Cardiac muscle cell (in vitro differentiated cells and primary cell): ENCODE measurements at regions not wholly inside any gene's neighbourhood (a gene's known extent, or its start where the extent isn't known, plus 50 kb on each side); places are given as distances from the start of the nearest gene placed in this dataset.

ENCODE experiments used
- DNase-seq, 2 donors: peaks; one replicate each; pipeline versions ENCODE4 v3.0.0 to v3.0.0-alpha.2; 2010 to 2017; ENCODE audit warnings: low read depth in 1 of 2, low spot score in 1 of 2
- H3K27ac ChIP-seq: fragments of 200-600 bp; sonication (generic); 2 replicates; pipeline ENCODE4 v1.5.1; 2016
- H3K27me3 ChIP-seq: fragments of 200-600 bp; sonication (generic); 2 replicates; pipeline ENCODE4 v1.6.0; 2016; ENCODE audit warnings: control low read depth
- H3K36me3 ChIP-seq: fragments of 200-600 bp; sonication (generic); 2 replicates; pipeline ENCODE4 v1.5.1; 2016; ENCODE audit warnings: control low read depth
- H3K4me1 ChIP-seq: fragments of 200-600 bp; sonication (generic); 2 replicates; pipeline ENCODE4 v1.8.1; 2017; ENCODE audit warnings: low read depth, mild to moderate bottlenecking, mixed run types
- H3K4me3 ChIP-seq: fragments of 200-600 bp; sonication (generic); 2 replicates; pipeline ENCODE4 v1.5.1; 2016; ENCODE audit warnings: mild to moderate bottlenecking
- H3K9me3 ChIP-seq: fragments of 200-600 bp; sonication (generic); 2 replicates; pipeline ENCODE4 v1.5.1; 2017; ENCODE audit warnings: low read depth, mild to moderate bottlenecking, control low read depth
- CTCF ChIP-seq: IDR thresholded peaks from 2 replicates; pipeline ENCODE4 v1.5.1; 2012; ENCODE audit warnings: low read depth, mild to moderate bottlenecking, low read length

GRCh38 chr4:45410701-45411210 is 684.4 kb upstream of the GNPDA2 start:
- DNase-seq, result no peak
- TF ChIP-seq CTCF, result no peak
- Histone ChIP-seq H3K9me3 (no peaks in the 10 kb centered on the region), H3K27me3 (no peaks in the 10 kb centered on the region), H3K4me3 (no peak overlapping the region), H3K36me3 (no peaks in the 10 kb centered on the region), H3K27ac (no peak overlapping the region), H3K4me1 (no peaks in the 10 kb centered on the region)

GRCh38 chr4:45409536-45409935 is 683.2 kb upstream of the GNPDA2 start:
- DNase-seq, result no peak
- Histone ChIP-seq H3K4me1 (no peaks in the 10 kb centered on the region), H3K27me3 (no peaks in the 10 kb centered on the region), H3K27ac (no peak overlapping the region), H3K9me3 (no peaks in the 10 kb centered on the region), H3K36me3 (no peaks in the 10 kb centered on the region), H3K4me3 (no peak overlapping the region)
- no peak for TF ChIP-seq CTCF

- no peak overlapping the region for H3K27ac ChIP-seq
- no peaks in the 10 kb centered on the region for H3K9me3 ChIP-seq
- H3K27me3 ChIP-seq, result no peaks in the 10 kb centered on the region
- no peak for TF ChIP-seq CTCF
- H3K36me3 ChIP-seq, result no peaks in the 10 kb centered on the region
- H3K4me3 ChIP-seq, result no peak overlapping the region
- DNase-seq, result no peak
- H3K4me1 ChIP-seq, result no peaks in the 10 kb centered on the region
Observed at GRCh38 chr4:45408996-45409395, 682.6 kb upstream of the GNPDA2 start.

GRCh38 chr4:45399116-45399515 is 672.8 kb upstream of the GNPDA2 start:
- no peak overlapping the region for H3K4me3 ChIP-seq
- no peaks in the 10 kb centered on the region for H3K27me3 ChIP-seq
- no peak for TF ChIP-seq CTCF
- no peaks in the 10 kb centered on the region for H3K36me3 ChIP-seq
- peaks cover under 1% of the 10 kb centered on the region for H3K9me3 ChIP-seq
- H3K27ac ChIP-seq, result no peak overlapping the region
- no peak for DNase-seq
- no peaks in the 10 kb centered on the region for H3K4me1 ChIP-seq

GRCh38 chr4:45385306-45385705 is 659.0 kb upstream of the GNPDA2 start:
- H3K9me3 ChIP-seq, result no peaks in the 10 kb centered on the region
- H3K36me3 ChIP-seq, result no peaks in the 10 kb centered on the region
- H3K27ac ChIP-seq, result no peak overlapping the region
- no peaks in the 10 kb centered on the region for H3K27me3 ChIP-seq
- TF ChIP-seq CTCF, result no peak
- no peaks in the 10 kb centered on the region for H3K4me1 ChIP-seq
- DNase-seq, result no peak
- H3K4me3 ChIP-seq, result no peak overlapping the region

GRCh38 chr4:45370408-45370807 is 644.1 kb upstream of the GNPDA2 start:
- H3K36me3 ChIP-seq, result no peaks in the 10 kb centered on the region
- H3K4me3 ChIP-seq, result no peak overlapping the region
- TF ChIP-seq CTCF, result no peak
- DNase-seq, result no peak
- H3K4me1 ChIP-seq, result no peaks in the 10 kb centered on the region
- no peaks in the 10 kb centered on the region for H3K27me3 ChIP-seq
- no peaks in the 10 kb centered on the region for H3K9me3 ChIP-seq
- no peak overlapping the region for H3K27ac ChIP-seq
